Stimulated activated effector memory CD8-positive, alpha-beta T cell treated with anti-CD3 and anti-CD28 coated beads, Interleukin-12 subunit alpha, Interleukin-12 subunit beta, amount 100 ng/mL, for 72 hours (primary cell): ENCODE measurements at regions not wholly inside any gene's neighbourhood (a gene's known extent, or its start where the extent isn't known, plus 50 kb on each side); places are given as distances from the start of the nearest gene placed in this dataset.

Experiments
- ATAC-seq: fragments of 150-1000 bp; cut with Tn5 transposase; 2 replicates; pipeline ENCODE4 v1.10.0; 2021
- DNase-seq, 2 donors: peaks; one replicate each; pipeline ENCODE4 v3.0.0; 2021 to 2022; ENCODE audit warnings: low spot score in 2 of 2
- H3K27ac Mint-ChIP-seq: one replicate; pipeline ENCODE4 v1.8.0; 2022; ENCODE audit warnings: mild to moderate bottlenecking, mixed read lengths
- H3K36me3 Mint-ChIP-seq: one replicate; pipeline ENCODE4 v1.8.0; 2022; ENCODE audit warnings: mild to moderate bottlenecking, mixed read lengths
- H3K4me1 Mint-ChIP-seq: one replicate; pipeline ENCODE4 v1.8.0; 2022; ENCODE audit warnings: mixed read lengths
- H3K4me3 Mint-ChIP-seq: one replicate; pipeline ENCODE4 v1.8.0; 2022; ENCODE audit warnings: mild to moderate bottlenecking, mixed read lengths
- H3K9me3 Mint-ChIP-seq: one replicate; pipeline ENCODE4 v1.8.0; 2022; ENCODE audit warnings: mixed read lengths

DNA sequence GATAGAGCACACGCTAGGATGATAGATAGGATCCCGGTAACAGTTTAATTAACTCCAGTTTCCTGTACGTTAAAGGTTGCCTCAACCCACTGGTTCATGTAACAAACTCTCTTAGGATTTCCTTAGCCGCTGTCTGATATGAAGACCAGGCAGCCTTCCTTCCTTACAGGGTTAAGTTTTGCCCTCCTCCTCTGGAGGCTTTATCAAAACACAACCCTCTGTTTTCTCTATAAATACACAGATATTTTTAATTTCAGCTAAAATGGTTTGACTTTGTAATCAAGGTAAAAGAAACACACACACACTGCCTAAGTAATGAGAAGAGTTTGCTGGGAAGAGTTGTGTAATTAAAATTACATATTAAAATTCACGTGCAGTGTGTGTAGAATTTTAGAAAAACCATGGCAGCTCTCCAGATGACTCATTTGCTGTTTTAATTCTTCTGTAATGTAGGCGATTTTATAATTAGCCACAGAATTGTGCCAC, 369.8 kb downstream of the CSNK1G3 start:
- Mint-ChIP-seq H3K4me1 (no peaks in the 10 kb centered on the region), H3K9me3 (peaks cover 5% of the 10 kb centered on the region), H3K4me3 (no peak overlapping the region), H3K36me3 (no peaks in the 10 kb centered on the region), H3K27ac (no peak overlapping the region)
- DNase-seq: no peak
- ATAC-seq: no peak

DNA sequence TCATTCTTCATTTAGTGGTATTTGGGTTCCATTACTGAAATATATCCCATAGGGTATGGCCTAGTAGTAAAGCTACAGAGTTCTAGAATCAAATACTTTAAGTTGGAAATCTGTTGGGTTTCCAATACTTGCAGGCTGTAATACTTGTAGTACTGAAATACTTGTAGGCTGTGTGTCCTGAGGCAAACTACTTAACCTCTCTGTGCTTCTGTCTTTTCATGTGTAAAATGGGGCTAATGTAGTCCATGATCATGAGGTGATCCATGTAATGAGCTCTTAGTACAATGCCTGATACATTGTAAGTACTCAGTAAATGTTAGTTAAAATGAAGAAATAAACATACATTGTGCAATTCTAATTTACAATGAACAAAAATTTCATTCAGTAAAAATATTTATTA, 368.9 kb downstream of the CSNK1G3 start:
- Mint-ChIP-seq H3K4me3 (no peak overlapping the region), H3K4me1 (no peaks in the 10 kb centered on the region), H3K27ac (no peak overlapping the region), H3K36me3 (no peaks in the 10 kb centered on the region), H3K9me3 (peaks cover 9% of the 10 kb centered on the region)
- no peak for DNase-seq
- no peak for ATAC-seq

GRCh38 chr5:123879071-123879470, 367.1 kb downstream of the CSNK1G3 start:
- H3K9me3 Mint-ChIP-seq: peaks cover 9% of the 10 kb centered on the region
- ATAC-seq (no peak), DNase-seq (no peak)
- no peak overlapping the region for H3K4me3 Mint-ChIP-seq
- H3K27ac Mint-ChIP-seq: no peak overlapping the region
- no peaks in the 10 kb centered on the region for H3K4me1 Mint-ChIP-seq
- no peaks in the 10 kb centered on the region for H3K36me3 Mint-ChIP-seq

DNA sequence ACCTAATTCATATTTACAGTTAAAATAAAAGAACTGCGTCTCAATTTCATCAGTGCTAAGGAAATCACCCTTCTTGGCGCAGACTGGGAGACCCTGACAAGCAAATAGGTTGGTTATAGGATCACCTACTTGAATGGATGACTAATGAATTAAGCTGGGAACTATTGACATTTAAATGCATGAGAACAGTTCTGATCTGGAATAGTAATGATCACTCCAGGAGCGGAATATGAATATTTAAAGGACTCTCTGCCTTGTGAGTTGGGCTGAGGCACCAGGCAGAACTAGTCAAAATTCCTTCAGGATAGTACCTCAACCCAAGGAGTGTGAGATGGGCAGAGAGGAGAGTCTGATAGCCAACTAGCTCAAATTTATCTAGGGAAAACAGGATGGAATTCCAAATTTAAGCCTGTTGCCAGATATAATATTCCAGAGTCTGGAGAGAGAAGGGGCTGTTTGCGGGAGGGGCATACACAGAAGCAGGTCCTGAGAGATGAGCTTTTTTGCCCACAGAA, 364.4 kb downstream of the CSNK1G3 start:
- H3K9me3 Mint-ChIP-seq: peaks cover 4% of the 10 kb centered on the region
- H3K36me3 Mint-ChIP-seq: no peaks in the 10 kb centered on the region
- no peak for DNase-seq
- H3K4me1 Mint-ChIP-seq: no peaks in the 10 kb centered on the region
- H3K4me3 Mint-ChIP-seq: no peak overlapping the region
- no peak for ATAC-seq
- no peak overlapping the region for H3K27ac Mint-ChIP-seq

GRCh38 chr5:123875561-123876275, 363.7 kb downstream of the CSNK1G3 start:
- DNase-seq: no peak

DNA sequence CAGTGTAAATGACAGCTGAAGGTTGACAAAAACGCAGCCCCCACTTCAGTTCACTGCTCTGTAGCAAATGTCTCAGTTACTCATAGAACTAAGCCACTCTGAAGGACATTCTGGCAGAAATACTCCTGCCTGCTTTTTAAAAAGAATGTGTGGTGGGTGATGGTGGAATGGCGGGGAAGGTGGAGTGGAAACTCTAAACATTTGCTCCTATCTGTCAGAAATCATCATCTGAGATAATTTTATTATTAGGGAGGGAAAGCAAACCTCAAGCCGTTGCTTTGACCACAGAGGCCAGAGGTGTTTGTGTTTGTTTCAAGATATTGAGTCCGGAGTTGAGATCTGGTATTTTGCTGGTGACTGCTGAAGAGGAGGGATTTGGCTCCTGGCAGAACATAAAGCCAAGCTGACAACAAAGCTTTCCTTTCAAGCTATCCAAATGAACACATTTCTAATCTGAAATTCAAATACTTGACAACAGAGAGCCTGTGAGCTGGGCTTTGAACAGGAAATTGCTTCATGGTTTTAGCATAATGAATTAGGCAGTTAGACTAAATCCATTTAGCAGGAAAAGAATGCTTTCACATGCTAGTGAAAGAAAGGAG, 362.7 kb downstream of the CSNK1G3 start:
- ATAC-seq: no peak
- Mint-ChIP-seq H3K36me3 (no peaks in the 10 kb centered on the region), H3K9me3 (peaks cover 7% of the 10 kb centered on the region), H3K4me1 (no peaks in the 10 kb centered on the region), H3K27ac (no peak overlapping the region), H3K4me3 (no peak overlapping the region)
- no peak for DNase-seq

More at GRCh38 chr5:123875561-123876275, 363.7 kb downstream of the CSNK1G3 start:
- H3K27ac Mint-ChIP-seq: no peak overlapping the region
- H3K36me3 Mint-ChIP-seq: no peaks in the 10 kb centered on the region
- no peak overlapping the region for H3K4me3 Mint-ChIP-seq
- peaks cover 7% of the 10 kb centered on the region for H3K9me3 Mint-ChIP-seq
- no peak for ATAC-seq
- no peaks in the 10 kb centered on the region for H3K4me1 Mint-ChIP-seq

DNA sequence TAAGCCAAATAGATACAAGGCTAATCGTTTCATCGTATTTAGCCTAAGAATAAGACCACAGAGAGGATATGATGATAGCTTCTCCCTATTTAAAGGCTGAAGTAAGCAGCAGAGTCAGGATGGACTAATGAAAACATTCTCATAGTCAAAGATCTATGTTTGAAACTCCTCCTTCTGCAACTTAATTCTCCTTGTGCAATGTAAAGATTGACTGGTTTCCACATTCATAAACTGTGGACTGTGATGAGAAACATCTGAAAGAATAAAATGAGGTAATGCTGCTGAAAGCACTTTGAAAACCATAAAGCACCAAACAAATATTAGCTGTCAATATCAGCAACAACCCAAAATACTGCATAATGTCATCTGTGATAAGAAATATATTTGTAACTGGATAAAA, 361.9 kb downstream of the CSNK1G3 start:
- ATAC-seq: no peak
- H3K4me1 Mint-ChIP-seq: no peaks in the 10 kb centered on the region
- H3K36me3 Mint-ChIP-seq: no peaks in the 10 kb centered on the region
- H3K27ac Mint-ChIP-seq: no peak overlapping the region
- no peak for DNase-seq
- no peak overlapping the region for H3K4me3 Mint-ChIP-seq
- H3K9me3 Mint-ChIP-seq: peaks cover 7% of the 10 kb centered on the region

DNA sequence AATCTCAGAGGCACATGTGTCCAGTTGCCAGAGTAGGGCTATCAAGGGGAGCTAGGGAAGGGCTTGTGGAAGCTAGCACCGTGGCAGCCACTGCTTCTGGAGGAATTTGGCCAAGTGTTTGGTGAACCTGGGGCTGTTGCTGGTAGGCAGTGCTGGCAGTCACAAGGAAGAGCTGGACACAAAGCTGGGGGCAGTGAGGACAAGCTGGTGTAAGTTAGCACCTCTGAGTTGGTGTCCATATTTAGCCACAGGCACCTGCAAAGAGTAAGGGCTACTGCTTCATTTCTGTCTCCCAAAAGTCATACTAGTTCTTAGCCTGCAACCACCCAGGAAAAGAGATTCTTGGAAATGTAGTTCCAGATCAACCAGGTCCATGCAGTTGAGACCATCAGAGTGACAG, 359.4 kb downstream of the CSNK1G3 start:
- peaks cover 14% of the 10 kb centered on the region for H3K9me3 Mint-ChIP-seq
- H3K4me3 Mint-ChIP-seq: no peak overlapping the region
- no peaks in the 10 kb centered on the region for H3K4me1 Mint-ChIP-seq
- DNase-seq (no peak), ATAC-seq (no peak)
- H3K36me3 Mint-ChIP-seq: no peaks in the 10 kb centered on the region
- H3K27ac Mint-ChIP-seq: no peak overlapping the region

DNA sequence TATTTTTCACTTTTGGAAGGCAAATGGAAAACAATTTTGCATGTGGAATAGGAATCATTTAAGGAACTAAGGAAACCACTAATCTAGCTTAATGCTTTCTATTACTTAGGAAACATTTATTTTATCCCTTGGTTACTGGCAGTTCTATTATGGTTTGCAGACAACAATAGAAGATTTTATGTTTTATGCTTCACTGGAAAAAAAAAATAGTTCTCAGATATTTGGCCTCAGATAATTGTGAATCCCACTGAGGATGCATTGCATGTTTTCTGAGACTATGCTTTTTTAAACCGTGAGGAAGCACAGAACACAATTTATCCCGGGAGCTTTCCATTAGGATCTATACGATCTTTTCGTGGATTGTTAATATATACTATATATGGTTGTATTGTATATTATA, 356.9 kb downstream of the CSNK1G3 start:
- H3K4me3 Mint-ChIP-seq: no peak overlapping the region
- no peak overlapping the region for H3K27ac Mint-ChIP-seq
- H3K4me1 Mint-ChIP-seq: no peaks in the 10 kb centered on the region
- ATAC-seq (no peak), DNase-seq (no peak)
- H3K9me3 Mint-ChIP-seq: peaks cover 13% of the 10 kb centered on the region
- H3K36me3 Mint-ChIP-seq: no peaks in the 10 kb centered on the region

GRCh38 chr5:123868267-123868666, 356.3 kb downstream of the CSNK1G3 start:
- H3K27ac Mint-ChIP-seq: no peak overlapping the region
- no peak overlapping the region for H3K4me3 Mint-ChIP-seq
- H3K36me3 Mint-ChIP-seq: no peaks in the 10 kb centered on the region
- no peaks in the 10 kb centered on the region for H3K4me1 Mint-ChIP-seq
- DNase-seq: no peak
- peaks cover 13% of the 10 kb centered on the region for H3K9me3 Mint-ChIP-seq
- ATAC-seq: no peak

DNA sequence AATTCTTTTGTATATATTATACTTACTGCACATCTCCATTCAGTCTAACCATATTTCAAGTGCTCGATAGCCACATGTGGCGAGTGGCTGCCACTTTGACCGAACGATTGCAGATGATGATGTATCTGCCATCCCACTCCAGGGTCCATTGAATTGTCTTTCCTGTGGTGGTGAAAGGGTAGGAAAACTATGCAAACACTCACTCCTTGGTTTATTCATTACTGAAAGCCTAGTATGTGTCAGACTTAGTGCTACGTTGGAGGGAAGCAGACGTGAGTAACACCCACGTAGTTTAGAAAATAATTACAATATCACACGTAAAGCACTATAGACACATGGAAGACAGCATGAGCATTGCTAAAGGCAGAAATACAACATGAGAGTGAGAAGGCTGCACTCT, 353.7 kb downstream of the CSNK1G3 start:
- ATAC-seq: no peak
- Mint-ChIP-seq H3K36me3 (no peaks in the 10 kb centered on the region), H3K9me3 (peaks cover 13% of the 10 kb centered on the region), H3K4me3 (no peak overlapping the region), H3K27ac (no peak overlapping the region), H3K4me1 (no peaks in the 10 kb centered on the region)
- DNase-seq: no peak

GRCh38 chr5:123864578-123864977, 352.6 kb downstream of the CSNK1G3 start:
- Mint-ChIP-seq H3K9me3 (peaks cover 13% of the 10 kb centered on the region), H3K4me3 (no peak overlapping the region), H3K4me1 (no peaks in the 10 kb centered on the region), H3K36me3 (no peaks in the 10 kb centered on the region), H3K27ac (no peak overlapping the region)
- DNase-seq (no peak), ATAC-seq (no peak)

DNA sequence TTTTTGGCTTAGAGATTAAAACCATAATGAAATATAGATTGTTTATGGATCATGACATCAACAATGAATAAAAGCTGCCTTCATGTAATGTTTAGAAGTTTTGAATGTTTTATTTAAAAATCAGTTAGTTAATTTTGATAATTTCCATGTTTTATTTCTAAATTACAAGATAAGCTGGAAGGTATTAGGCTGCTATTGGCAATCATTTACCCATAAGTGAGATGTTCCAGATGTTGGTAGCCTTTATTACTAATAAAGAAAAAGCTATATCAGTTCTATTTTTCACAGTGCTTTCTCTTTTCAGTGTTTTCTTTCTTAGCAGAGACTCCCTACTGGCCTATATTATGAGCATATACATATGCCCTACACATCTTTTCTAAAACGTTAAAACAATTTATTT, 347.0 kb downstream of the CSNK1G3 start:
- H3K36me3 Mint-ChIP-seq: no peaks in the 10 kb centered on the region
- H3K4me1 Mint-ChIP-seq: no peaks in the 10 kb centered on the region
- ATAC-seq (no peak), DNase-seq (no peak)
- no peak overlapping the region for H3K4me3 Mint-ChIP-seq
- H3K27ac Mint-ChIP-seq: no peak overlapping the region
- peaks cover 3% of the 10 kb centered on the region for H3K9me3 Mint-ChIP-seq

- H3K4me1 Mint-ChIP-seq: no peaks in the 10 kb centered on the region
- no peak overlapping the region for H3K27ac Mint-ChIP-seq
- H3K4me3 Mint-ChIP-seq: no peak overlapping the region
- H3K9me3 Mint-ChIP-seq: no peaks in the 10 kb centered on the region
- ATAC-seq: no peak
- H3K36me3 Mint-ChIP-seq: no peaks in the 10 kb centered on the region
- no peak for DNase-seq
Observed at GRCh38 chr5:123856766-123857165, 344.8 kb downstream of the CSNK1G3 start.

- peaks cover 4% of the 10 kb centered on the region for H3K9me3 Mint-ChIP-seq
- ATAC-seq (no peak), DNase-seq (no peak)
- no peaks in the 10 kb centered on the region for H3K36me3 Mint-ChIP-seq
- H3K27ac Mint-ChIP-seq: no peak overlapping the region
- H3K4me3 Mint-ChIP-seq: no peak overlapping the region
- no peaks in the 10 kb centered on the region for H3K4me1 Mint-ChIP-seq
Observed at GRCh38 chr5:123855609-123856008, 343.6 kb downstream of the CSNK1G3 start.
